D721Med (cell line): ENCODE measurements at regions not wholly inside any gene's neighbourhood (a gene's known extent, or its start where the extent isn't known, plus 50 kb on each side); places are given as distances from the start of the nearest gene placed in this dataset.

Source experiments
- DNase-seq: peaks from one replicate; pipeline ENCODE4 v3.0.0; 2011; ENCODE audit warnings: low spot score; ENCODE audit not compliant: insufficient read length
- FAIRE-seq: peaks from 2 replicates; lab custom pipeline; 2011; peaks lifted over from hg19 to GRCh38; lab: Jason Lieb, UNC
- CTCF ChIP-seq: IDR thresholded peaks from 2 replicates; pipeline ENCODE4 v1.5.1; 2012; ENCODE audit warnings: mild to moderate bottlenecking, control low read depth; ENCODE audit not compliant: insufficient read depth; ENCODE audit errors: missing control alignments

DNA sequence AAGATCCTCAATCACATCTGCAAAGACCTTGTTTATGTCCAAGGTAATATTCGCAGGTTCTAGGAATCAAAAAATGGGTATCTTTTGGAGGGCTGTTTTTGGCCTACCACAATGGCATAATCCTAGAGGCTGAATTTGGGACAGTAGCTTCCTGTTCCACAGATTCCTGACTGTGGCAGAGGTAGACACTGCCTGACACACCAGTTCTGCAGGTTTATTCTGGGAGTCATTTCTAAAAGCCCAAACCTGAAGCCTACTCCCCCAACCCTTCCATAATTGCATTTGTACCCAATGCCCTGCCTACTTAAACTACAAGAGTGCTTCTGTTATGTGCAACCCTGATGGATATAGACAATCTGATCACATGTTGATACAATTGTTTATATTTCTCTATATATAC, 378.9 kb downstream of the PCNX1 start:
- TF ChIP-seq CTCF, result no peak
- FAIRE-seq, result no peak
- DNase-seq, result no peak

- FAIRE-seq, result no peak
- no peak for TF ChIP-seq CTCF
- DNase-seq, result no peak
Measured at GRCh38 chr14:71287567-71287966, 380.3 kb downstream of the PCNX1 start.

GRCh38 chr14:71289536-71289935, 382.3 kb downstream of the PCNX1 start:
- no peak for DNase-seq
- no peak for TF ChIP-seq CTCF
- no peak for FAIRE-seq

GRCh38 chr14:71290301-71290700, 383.0 kb downstream of the PCNX1 start:
- TF ChIP-seq CTCF, result no peak
- no peak for DNase-seq
- FAIRE-seq, result no peak

- FAIRE-seq (no peak), DNase-seq (no peak)
- no peak for TF ChIP-seq CTCF
Measured at GRCh38 chr14:71290960-71291466, 383.8 kb downstream of the PCNX1 start.

DNA sequence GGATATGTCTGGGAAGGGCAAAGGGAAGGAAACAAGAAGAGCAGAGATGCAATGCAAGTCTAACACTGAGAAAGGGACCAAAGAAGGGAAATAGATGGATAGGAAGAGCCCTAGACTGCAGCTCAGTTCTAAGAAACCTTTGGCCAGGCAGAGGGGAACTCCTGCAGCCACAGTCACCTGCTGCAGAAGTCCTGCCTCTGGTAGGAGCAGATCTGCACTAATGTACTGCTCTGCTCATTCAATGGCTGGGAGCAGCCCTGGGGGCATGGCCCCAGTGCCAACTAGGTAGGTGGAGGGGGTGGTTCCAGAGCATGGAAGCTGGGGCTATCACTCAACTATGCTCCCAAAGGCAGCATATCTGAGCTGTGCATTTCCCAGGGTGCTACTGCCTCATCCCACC, 388.9 kb downstream of the PCNX1 start:
- no peak for TF ChIP-seq CTCF
- FAIRE-seq (no peak), DNase-seq (no peak)

DNA sequence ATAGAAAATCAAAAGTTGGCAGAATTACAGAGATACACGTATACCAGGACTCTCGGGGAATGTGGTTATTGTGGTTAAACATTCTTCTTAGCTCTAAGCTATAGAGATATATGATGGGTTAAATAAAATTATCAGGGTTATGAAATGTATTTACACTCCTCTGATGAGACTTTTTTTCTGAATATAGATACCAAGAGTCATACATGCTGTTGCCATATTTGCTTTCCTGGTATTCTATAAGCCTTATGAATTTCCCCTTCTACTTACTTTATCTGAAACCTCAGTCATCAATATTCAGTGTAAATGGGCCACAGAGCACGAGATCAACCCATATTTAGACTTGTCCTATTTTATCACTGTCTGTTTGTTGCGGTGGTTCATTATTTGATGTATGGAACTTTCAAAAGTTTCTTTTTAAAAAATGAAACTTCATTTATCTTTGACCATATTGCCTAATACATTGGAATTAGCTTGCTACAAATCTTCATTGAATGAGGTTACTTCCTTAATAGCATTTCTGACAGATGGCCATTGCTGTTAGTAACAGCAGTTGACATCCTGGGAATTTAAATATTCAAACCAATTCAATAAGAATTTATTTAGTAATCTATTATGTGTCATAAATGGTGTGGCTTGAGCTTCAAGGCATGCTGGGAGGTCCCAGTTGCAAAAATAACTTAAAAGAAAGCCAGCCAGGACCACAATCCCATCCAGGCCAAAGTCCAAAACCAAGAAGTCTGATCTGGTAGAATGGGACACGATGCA, 393.5 kb downstream of the PCNX1 start:
- no peak for FAIRE-seq
- TF ChIP-seq CTCF, result no peak
- DNase-seq, result no peak
